Neural cell (in vitro differentiated cells): ENCODE measurements at regions not wholly inside any gene's neighbourhood (a gene's known extent, or its start where the extent isn't known, plus 50 kb on each side); places are given as distances from the start of the nearest gene placed in this dataset.
"Not testable (repeated sequence)": the region's sequence is repeated elsewhere in the genome, so short reads cannot be mapped to it uniquely, and the experiment has no call there.

ENCODE experiments used
- H2AFZ ChIP-seq: fragments of 200-600, 300-800 bp; sonication (generic), shearing (Covaris generic); 2 replicates; pipeline ENCODE4 v1.6.0; 2014; ENCODE audit warnings: low read depth, mild to moderate bottlenecking, antibody characterized with exemption, low read length, moderate library complexity
- H3F3A ChIP-seq: fragments of 200-600 bp; shearing (Covaris generic); 2 replicates; pipeline ENCODE4 v1.6.1; 2016; ENCODE audit warnings: mild to moderate bottlenecking, moderate library complexity, mixed read lengths, antibody characterized with exemption, low read length; ENCODE audit not compliant: insufficient read depth, poor library complexity, severe bottlenecking
- H3K27ac ChIP-seq: fragments of 200-600, 300-800 bp; sonication (generic), shearing (Covaris generic); 2 replicates; pipeline ENCODE4 v1.5.1; 2014; ENCODE audit warnings: mild to moderate bottlenecking, low read length, moderate library complexity
- H3K27me3 ChIP-seq: fragments of 300-800, 200-600 bp; sonication (generic), shearing (Covaris generic); 2 replicates; pipeline ENCODE4 v1.6.0; 2014; ENCODE audit warnings: mild to moderate bottlenecking, low read depth, low read length, moderate library complexity; ENCODE audit not compliant: insufficient read depth
- H3K36me3 ChIP-seq: fragments of 300-800, 200-600 bp; sonication (generic), shearing (Covaris generic); 2 replicates; pipeline ENCODE4 v1.5.1; 2014; ENCODE audit warnings: mild to moderate bottlenecking, antibody characterized with exemption, low read length, moderate library complexity; ENCODE audit not compliant: insufficient read depth
- H3K4me2 ChIP-seq: fragments of 300-800, 200-600 bp; sonication (generic), shearing (Covaris generic); 2 replicates; pipeline ENCODE4 v1.6.0; 2014; ENCODE audit warnings: mild to moderate bottlenecking, low read length
- H3K4me3 ChIP-seq: fragments of 300-800, 200-600 bp; sonication (generic), shearing (Covaris generic); 2 replicates; pipeline ENCODE4 v1.5.1; 2014; ENCODE audit warnings: mild to moderate bottlenecking, low read length, moderate library complexity
- H3K79me2 ChIP-seq: fragments of 200-600 bp; shearing (Covaris generic); replicated peaks from 2 replicates; pipeline ENCODE4 v1.6.0; 2014; ENCODE audit warnings: mild to moderate bottlenecking, low read length, moderate library complexity; ENCODE audit not compliant: insufficient read depth
- H3K9ac ChIP-seq: fragments of 300-800, 200-600 bp; sonication (generic), shearing (Covaris generic); 2 replicates; pipeline ENCODE4 v1.6.1; 2016; ENCODE audit warnings: mild to moderate bottlenecking, low read length, mixed read lengths
- H3K9me2 ChIP-seq: fragments of 200-600 bp; shearing (Covaris generic); 2 replicates; pipeline ENCODE4 v1.6.1; 2016; ENCODE audit warnings: mild to moderate bottlenecking, low read length, mixed read lengths; ENCODE audit not compliant: insufficient read depth
- H3K9me3 ChIP-seq: fragments of 200-600, 300-800 bp; sonication (generic), shearing (Covaris generic); 2 replicates; pipeline ENCODE4 v1.6.1; 2016; ENCODE audit warnings: mild to moderate bottlenecking, mixed run types, low read length, moderate library complexity, mixed read lengths
- H4K20me1 ChIP-seq: fragments of 200-600 bp; shearing (Covaris generic); 2 replicates; pipeline ENCODE4 v1.6.1; 2016; ENCODE audit warnings: mild to moderate bottlenecking, mixed run types; ENCODE audit not compliant: insufficient read depth
- EP300 ChIP-seq: fragments of 450-650 bp; conservative IDR thresholded peaks from 2 replicates; pipeline ENCODE4 v1.6.1; 2014; ENCODE audit warnings: antibody characterized with exemption, mild to moderate bottlenecking, moderate library complexity; ENCODE audit not compliant: poor library complexity, severe bottlenecking
- EZH2 ChIP-seq: fragments of 200-600, 300-800 bp; shearing (Covaris generic), sonication (generic); IDR thresholded peaks from 2 replicates; pipeline ENCODE4 v1.6.1; 2014; ENCODE audit warnings: antibody characterized with exemption, low read length, borderline replicate concordance, mild to moderate bottlenecking; ENCODE audit not compliant: insufficient read depth, poor library complexity, severe bottlenecking
- MXI1 ChIP-seq: fragments of 450-650 bp; conservative IDR thresholded peaks from 2 replicates; pipeline ENCODE4 v1.6.1; 2014; ENCODE audit warnings: antibody characterized with exemption, mild to moderate bottlenecking; ENCODE audit not compliant: poor library complexity, severe bottlenecking
- POLR2AphosphoS5 ChIP-seq: IDR thresholded peaks from 2 replicates; pipeline ENCODE4 v1.6.1; 2012
- RAD21 ChIP-seq: fragments of 450-650 bp; conservative IDR thresholded peaks from 2 replicates; pipeline ENCODE4 v1.6.1; 2014; ENCODE audit warnings: antibody characterized with exemption, mild to moderate bottlenecking, moderate library complexity
- SMC3 ChIP-seq: fragments of 450-650 bp; conservative IDR thresholded peaks from 2 replicates; pipeline ENCODE4 v1.6.1; 2014; ENCODE audit warnings: antibody characterized with exemption, mild to moderate bottlenecking, moderate library complexity; ENCODE audit not compliant: poor library complexity
- TAF1 ChIP-seq: IDR thresholded peaks from 2 replicates; pipeline ENCODE4 v1.6.1; 2012; ENCODE audit warnings: low read depth
- TF ChIP-seq, protein P1 (sequence below): fragments of 450-650 bp; IDR thresholded peaks from 2 replicates; pipeline ENCODE4 v1.5.1; 2014; ENCODE audit warnings: antibody characterized with exemption, mild to moderate bottlenecking, moderate library complexity; ENCODE audit not compliant: poor library complexity, severe bottlenecking
- TF ChIP-seq, protein P2 (sequence below): IDR thresholded peaks from 2 replicates; pipeline ENCODE4 v1.6.1; 2012; ENCODE audit warnings: borderline replicate concordance

- Histone ChIP-seq H3K4me2 (no peak overlapping the region), H3K9me3 (no peaks in the 10 kb centered on the region), H3K27me3 (no peaks in the 10 kb centered on the region), H3F3A (no peaks in the 10 kb centered on the region), H2AFZ (no peak overlapping the region), H3K4me3 (no peak overlapping the region), H3K9ac (no peak overlapping the region), H3K79me2 (no peaks in the 10 kb centered on the region), H3K36me3 (no peaks in the 10 kb centered on the region), H4K20me1 (no peaks in the 10 kb centered on the region), H3K27ac (no peak overlapping the region), H3K9me2 (no peaks in the 10 kb centered on the region)
- TF ChIP-seq SMC3 (no peak), MXI1 (no peak), EZH2 (no peak)
- TF ChIP-seq, protein P1, sequence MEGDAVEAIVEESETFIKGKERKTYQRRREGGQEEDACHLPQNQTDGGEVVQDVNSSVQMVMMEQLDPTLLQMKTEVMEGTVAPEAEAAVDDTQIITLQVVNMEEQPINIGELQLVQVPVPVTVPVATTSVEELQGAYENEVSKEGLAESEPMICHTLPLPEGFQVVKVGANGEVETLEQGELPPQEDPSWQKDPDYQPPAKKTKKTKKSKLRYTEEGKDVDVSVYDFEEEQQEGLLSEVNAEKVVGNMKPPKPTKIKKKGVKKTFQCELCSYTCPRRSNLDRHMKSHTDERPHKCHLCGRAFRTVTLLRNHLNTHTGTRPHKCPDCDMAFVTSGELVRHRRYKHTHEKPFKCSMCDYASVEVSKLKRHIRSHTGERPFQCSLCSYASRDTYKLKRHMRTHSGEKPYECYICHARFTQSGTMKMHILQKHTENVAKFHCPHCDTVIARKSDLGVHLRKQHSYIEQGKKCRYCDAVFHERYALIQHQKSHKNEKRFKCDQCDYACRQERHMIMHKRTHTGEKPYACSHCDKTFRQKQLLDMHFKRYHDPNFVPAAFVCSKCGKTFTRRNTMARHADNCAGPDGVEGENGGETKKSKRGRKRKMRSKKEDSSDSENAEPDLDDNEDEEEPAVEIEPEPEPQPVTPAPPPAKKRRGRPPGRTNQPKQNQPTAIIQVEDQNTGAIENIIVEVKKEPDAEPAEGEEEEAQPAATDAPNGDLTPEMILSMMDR: no peak
- TF ChIP-seq, protein P2, sequence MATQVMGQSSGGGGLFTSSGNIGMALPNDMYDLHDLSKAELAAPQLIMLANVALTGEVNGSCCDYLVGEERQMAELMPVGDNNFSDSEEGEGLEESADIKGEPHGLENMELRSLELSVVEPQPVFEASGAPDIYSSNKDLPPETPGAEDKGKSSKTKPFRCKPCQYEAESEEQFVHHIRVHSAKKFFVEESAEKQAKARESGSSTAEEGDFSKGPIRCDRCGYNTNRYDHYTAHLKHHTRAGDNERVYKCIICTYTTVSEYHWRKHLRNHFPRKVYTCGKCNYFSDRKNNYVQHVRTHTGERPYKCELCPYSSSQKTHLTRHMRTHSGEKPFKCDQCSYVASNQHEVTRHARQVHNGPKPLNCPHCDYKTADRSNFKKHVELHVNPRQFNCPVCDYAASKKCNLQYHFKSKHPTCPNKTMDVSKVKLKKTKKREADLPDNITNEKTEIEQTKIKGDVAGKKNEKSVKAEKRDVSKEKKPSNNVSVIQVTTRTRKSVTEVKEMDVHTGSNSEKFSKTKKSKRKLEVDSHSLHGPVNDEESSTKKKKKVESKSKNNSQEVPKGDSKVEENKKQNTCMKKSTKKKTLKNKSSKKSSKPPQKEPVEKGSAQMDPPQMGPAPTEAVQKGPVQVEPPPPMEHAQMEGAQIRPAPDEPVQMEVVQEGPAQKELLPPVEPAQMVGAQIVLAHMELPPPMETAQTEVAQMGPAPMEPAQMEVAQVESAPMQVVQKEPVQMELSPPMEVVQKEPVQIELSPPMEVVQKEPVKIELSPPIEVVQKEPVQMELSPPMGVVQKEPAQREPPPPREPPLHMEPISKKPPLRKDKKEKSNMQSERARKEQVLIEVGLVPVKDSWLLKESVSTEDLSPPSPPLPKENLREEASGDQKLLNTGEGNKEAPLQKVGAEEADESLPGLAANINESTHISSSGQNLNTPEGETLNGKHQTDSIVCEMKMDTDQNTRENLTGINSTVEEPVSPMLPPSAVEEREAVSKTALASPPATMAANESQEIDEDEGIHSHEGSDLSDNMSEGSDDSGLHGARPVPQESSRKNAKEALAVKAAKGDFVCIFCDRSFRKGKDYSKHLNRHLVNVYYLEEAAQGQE: no peak
Observed at GRCh38 chr4:28508636-28509035, 1648.0 kb downstream of the STIM2 start.

- H2AFZ ChIP-seq, H3K9me2 ChIP-seq, H3K9me3 ChIP-seq, H3K4me3 ChIP-seq, H3K9ac ChIP-seq, H3K27ac ChIP-seq, H3K36me3 ChIP-seq, H4K20me1 ChIP-seq, H3K4me2 ChIP-seq, H3K79me2 ChIP-seq, H3F3A ChIP-seq, H3K27me3 ChIP-seq: not testable (repeated sequence)
Observed at GRCh38 chr4:28514766-28515165, 1654.1 kb downstream of the STIM2 start.

GRCh38 chr4:28518561-28519165, 1658.0 kb downstream of the STIM2 start:
- Histone ChIP-seq H4K20me1 (no peaks in the 10 kb centered on the region), H3K4me2 (no peak overlapping the region), H3K27me3 (no peaks in the 10 kb centered on the region), H3K79me2 (no peaks in the 10 kb centered on the region), H3K9me2 (no peaks in the 10 kb centered on the region), H3K9ac (no peak overlapping the region), H3K9me3 (no peaks in the 10 kb centered on the region), H3K36me3 (no peaks in the 10 kb centered on the region), H2AFZ (no peak overlapping the region), H3F3A (no peaks in the 10 kb centered on the region), H3K4me3 (no peak overlapping the region), H3K27ac (no peak overlapping the region)
- TF ChIP-seq EZH2: no peak
- TF ChIP-seq, protein P1: no peak
- TF ChIP-seq TAF1: no peak
- no peak for TF ChIP-seq MXI1
- no peak for TF ChIP-seq SMC3
- TF ChIP-seq EP300: no peak
- no peak for TF ChIP-seq POLR2AphosphoS5
- TF ChIP-seq, protein P2: no peak
- TF ChIP-seq RAD21: no peak
